ENCODE measurements at regions not wholly inside any gene's neighbourhood (a gene's known extent, or its start where the extent isn't known, plus 50 kb on each side); places are given as distances from the start of the nearest gene placed in this dataset.

DNA sequence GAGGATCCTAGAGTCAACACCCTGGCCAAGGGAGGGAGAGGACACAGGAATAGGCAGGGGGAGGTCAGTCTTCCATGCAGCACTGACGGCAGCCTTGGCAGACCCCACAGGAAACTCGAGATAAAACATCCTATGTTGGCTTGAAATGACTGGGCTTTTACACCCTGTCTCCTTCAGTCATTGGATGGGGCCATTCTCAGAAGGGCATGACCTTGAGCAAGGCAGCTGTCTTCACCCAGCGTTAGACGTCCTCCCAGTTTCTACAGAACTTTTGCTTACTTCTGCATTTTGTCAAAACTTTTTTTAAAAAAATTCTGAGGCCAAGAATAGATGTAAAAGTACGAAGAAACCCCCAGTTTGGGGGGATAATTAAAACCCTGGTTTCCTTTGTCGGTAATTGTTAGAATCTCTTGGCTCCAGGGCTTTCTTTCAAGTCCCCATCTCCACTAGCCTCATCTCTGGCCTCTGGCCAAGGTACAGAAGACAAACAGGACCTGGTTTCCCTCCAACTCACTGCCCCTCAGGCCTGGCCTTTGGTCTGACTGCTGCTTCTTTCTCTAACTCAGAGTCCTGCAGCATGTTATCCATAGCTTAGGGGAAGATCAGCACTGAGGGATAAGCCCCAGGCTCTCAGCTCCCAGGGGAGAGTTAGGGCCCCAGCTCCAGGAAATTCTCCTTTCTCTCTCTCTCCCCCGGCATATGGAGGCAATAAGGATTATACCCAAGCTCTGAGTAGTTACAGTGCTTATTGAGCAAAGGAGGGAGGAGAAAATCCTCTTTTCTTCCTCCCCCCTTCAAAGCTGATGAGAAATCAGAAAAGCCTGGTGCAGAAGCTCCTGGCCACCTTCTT, 51.6 kb upstream of the KCND3 start:
- peak; percentile 98 for DNase-seq (ENCODE audit: low spot score)

DNA sequence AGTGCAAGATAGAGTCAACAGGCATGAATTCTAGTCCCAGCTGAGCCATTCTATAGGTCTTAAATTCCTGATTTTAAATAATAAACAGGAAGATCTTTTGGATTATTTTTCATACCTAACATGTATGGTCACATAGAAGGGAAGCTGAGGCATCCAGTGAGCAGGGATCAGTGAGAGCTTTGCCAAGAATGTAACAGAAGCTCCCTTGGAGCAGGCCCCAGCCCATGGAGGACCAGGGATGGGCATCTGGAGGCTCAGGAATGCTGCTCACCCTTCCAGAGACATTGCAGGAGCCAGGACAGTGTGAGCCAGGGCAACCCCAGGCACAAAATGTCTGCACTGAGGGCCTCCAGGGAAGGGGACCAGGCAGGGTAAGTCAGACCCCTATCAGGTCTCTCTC, 54.4 kb upstream of the KCND3 start:
- DNase-seq (ENCODE audit: low spot score), result peak; percentile 74

GRCh38 chr1:112044745-112045144, 55.3 kb upstream of the KCND3 start:
- DNase-seq (ENCODE audit: low spot score), result no peak

GRCh38 chr1:112046630-112047029, 57.2 kb upstream of the KCND3 start:
- DNase-seq (ENCODE audit: low spot score), result no peak

GRCh38 chr1:112048421-112048820, 59.0 kb upstream of the KCND3 start:
- DNase-seq (ENCODE audit: low spot score), result no peak

- no peak for DNase-seq (ENCODE audit: low spot score)
These were observed 65.0 kb upstream of the KCND3 start for GRCh38 chr1:112054510-112054909.

DNA sequence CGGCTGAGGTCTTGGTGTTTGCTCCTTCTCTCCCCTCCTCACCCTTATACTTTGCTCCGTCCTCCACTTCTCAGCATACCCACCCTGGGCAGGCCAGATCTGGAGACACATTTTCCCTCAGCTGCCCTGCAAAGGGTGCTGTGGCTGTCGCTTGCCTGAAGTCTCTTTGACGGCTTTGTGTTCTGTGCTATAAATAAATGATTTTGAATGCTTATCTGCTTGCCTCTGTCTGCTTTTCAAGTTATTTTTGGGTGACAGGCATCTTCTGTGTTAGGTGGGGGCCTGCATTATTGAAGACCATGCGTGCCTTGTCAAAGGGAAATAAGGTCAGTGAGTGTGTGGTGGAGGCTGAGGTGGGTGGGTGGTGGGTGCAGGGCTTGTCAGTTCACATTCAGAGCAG, 66.9 kb upstream of the KCND3 start:
- no peak for DNase-seq (ENCODE audit: low spot score)

- DNase-seq (ENCODE audit: low spot score), result no peak
These were observed 68.3 kb upstream of the KCND3 start for GRCh38 chr1:112057736-112058135.

- DNase-seq (ENCODE audit: low spot score), result no peak
These were observed 69.5 kb upstream of the KCND3 start for GRCh38 chr1:112058815-112059450.

GRCh38 chr1:112059679-112060078, 70.2 kb upstream of the KCND3 start:
- no peak for DNase-seq (ENCODE audit: low spot score)

DNA sequence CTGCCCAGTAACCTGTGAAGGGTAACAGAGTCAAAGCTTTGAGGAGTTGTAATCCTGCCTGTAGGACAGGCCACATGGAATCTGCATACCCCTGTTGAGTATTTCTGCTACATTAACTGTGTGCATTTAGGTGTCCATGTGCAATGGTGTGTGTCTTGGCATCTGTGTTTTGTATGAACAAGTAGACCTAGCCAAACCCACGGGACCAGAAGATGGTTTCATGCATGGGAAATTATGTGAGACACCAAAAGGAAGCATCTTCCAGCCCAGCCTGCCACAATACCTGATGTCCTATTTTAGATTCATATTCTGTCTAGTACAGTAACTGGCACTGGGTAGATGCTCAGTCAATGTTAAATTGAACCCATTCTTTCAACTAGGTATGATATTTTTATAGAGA, 70.8 kb upstream of the KCND3 start:
- no peak for DNase-seq (ENCODE audit: low spot score)

DNA sequence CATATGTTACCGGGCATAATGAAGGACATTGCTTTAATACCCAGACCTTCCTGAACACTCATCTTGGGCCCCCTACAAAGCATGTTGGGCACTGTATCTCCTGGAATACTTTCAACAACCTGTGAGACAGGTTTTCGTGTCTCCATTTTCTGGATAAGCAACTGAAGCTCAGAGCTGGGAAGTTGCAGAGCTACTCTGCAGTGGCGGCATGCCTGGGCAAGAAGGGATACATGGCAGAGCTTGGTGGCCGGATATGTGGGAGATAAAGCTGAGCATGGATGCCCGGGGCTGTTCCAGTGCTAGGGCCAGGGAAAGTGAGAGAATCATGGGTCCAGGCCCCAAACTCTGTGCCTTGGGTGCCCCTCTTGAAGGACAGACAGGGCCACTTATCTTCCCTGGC, 71.6 kb upstream of the KCND3 start:
- DNase-seq (ENCODE audit: low spot score), result no peak

DNA sequence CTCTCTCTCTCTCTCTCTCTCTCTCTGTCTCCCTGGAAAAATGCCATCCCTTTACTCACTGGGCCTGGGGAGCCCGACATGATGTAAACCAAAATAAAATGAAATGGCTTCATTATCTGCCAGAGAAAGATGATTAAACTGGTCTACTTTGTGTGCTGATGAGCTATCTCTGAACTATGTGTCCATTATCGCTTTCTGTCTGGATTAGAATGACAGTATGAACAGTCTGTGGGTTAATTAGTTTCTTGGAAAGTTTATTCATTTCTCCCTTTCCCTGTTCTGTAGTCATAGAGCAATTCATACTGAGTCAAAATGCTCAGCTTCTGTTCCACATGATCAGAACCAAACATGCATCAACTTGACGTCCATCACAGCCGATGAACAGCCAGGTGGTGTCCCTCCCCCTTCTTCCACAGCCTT, 72.4 kb upstream of the KCND3 start:
- no peak for DNase-seq (ENCODE audit: low spot score)

GRCh38 chr1:112063781-112064728, 74.6 kb upstream of the KCND3 start:
- DNase-seq (ENCODE audit: low spot score), result no peak

- DNase-seq (ENCODE audit: low spot score), result no peak
These were observed 78.5 kb upstream of the KCND3 start for GRCh38 chr1:112067989-112068388.

DNA sequence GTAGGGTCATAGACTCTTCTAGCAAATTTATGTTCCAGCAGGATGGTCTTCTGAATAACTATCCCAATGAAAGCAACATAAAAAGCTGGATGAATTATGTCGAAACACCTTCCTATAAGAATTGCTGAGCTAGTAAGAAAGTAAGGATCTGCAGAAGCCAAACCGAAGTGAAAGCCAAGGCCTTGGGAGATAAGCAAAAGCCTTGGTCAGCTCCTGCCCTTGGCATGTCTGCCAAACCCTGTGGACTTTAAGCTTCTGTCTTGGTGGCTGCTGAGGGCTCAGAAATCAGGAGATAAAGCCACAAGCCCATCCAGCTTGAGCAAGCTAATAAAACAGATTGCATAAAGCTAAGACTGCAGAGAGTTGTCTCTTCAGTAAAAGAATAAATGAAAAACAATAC, 81.2 kb upstream of the KCND3 start:
- DNase-seq (ENCODE audit: low spot score), result peak; percentile 22

- no peak for DNase-seq (ENCODE audit: low spot score)
These were observed 85.2 kb upstream of the KCND3 start for GRCh38 chr1:112074711-112075110.

- no peak for DNase-seq (ENCODE audit: low spot score)
These were observed 86.1 kb upstream of the KCND3 start for GRCh38 chr1:112075566-112075965.

DNA sequence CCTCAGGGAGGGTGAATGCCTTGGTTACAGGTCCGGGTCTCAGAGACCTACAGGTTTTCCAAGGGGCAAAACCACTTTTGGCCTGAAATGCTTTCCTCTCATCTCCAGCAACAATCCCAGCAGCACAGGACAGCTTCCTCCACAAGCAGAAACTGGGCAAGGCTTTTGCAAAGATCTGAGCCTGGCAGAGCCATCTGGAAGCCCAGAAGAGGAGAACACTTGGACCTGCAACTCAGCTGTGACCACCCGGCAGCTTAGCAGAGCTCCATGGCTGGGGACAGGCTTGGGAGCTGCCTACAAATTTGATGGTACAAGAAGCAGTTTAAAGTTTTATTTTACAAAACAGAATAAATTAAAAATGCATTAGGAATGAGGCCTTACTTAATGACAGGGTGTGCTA, 90.0 kb upstream of the KCND3 start:
- DNase-seq (ENCODE audit: low spot score), result no peak

DNA sequence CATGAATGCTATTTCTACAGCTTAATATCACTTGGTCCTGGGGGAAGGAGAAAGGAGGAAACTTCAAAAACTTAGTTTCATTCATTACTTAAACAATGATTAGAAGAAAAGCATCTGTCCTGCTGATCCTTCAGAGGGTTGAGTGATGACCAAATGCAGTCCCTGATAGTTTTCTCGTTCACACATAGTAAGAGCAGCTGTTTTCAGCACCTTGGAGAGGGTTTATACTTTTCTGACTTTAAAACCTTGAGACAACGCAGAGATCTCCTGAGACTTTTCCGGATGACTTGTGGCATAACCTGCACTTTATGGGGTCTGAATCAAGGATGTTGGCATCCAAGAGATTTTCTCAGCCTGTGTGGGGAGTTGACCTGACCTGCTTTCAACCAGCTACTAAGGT, 94.0 kb upstream of the KCND3 start:
- peak; percentile 48 for DNase-seq (ENCODE audit: low spot score)

- no peak for DNase-seq (ENCODE audit: low spot score)
These were observed 103.3 kb upstream of the KCND3 start for GRCh38 chr1:112092656-112093371.

GRCh38 chr1:112093372-112093694, 103.9 kb upstream of the KCND3 start:
- no peak for DNase-seq (ENCODE audit: low spot score)
